GM18505 (cell line): ENCODE measurements at regions not wholly inside any gene's neighbourhood (a gene's known extent, or its start where the extent isn't known, plus 50 kb on each side); places are given as distances from the start of the nearest gene placed in this dataset.

ENCODE experiments used
- ATAC-seq: cut with Tn5 transposase; IDR thresholded peaks from one replicate; pipeline ENCODE4 v1.9.1; 2021; ENCODE audit not compliant: unreplicated experiment
- POLR2A ChIP-seq: IDR thresholded peaks from 4 replicates; pipeline ENCODE4 v1.6.1; 2011; ENCODE audit warnings: borderline replicate concordance; ENCODE audit not compliant: insufficient read depth, insufficient read length; ENCODE audit errors: extremely low read depth

DNA sequence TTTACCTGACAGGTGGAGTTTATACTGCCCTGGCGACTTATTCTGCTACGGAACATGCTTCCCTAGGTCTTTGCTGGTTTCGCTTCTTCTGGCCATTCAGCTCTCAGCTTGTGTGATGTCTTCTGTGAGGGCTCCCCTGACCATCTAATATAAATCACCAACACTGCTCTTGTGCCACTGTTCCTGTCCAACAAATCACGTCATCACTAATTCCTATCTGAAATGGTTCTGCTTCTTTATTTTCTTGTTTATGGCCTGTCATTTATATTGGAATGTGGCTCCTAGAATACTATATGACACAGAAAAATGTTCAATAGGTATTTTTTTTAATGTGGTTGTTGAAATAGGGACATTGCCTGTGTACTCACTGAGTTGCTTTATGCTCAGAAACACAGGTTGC lies 171.5 kb downstream of the CD8B2 start:
- no peak for ATAC-seq
- TF ChIP-seq POLR2A: no peak

DNA sequence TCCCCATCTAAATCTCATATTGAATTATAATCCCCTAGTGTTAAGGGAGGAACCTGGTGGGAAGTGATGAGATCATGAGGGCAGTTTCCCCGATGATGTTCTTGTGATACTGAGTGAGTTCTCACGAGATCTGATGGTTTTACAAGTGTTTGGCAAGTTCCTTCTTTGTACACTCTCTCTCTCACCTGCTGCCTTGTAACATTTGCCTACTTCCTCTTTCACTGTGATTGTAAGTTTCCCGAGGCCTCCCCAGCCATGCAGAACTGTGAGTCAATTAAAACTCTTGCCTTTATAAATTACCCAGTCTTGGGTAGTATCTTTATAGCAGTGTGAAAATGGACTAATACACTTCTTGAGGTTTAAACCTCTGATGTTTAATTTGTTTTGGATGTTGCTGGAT lies 177.5 kb downstream of the CD8B2 start:
- no peak for TF ChIP-seq POLR2A
- ATAC-seq: peak; percentile 98

DNA sequence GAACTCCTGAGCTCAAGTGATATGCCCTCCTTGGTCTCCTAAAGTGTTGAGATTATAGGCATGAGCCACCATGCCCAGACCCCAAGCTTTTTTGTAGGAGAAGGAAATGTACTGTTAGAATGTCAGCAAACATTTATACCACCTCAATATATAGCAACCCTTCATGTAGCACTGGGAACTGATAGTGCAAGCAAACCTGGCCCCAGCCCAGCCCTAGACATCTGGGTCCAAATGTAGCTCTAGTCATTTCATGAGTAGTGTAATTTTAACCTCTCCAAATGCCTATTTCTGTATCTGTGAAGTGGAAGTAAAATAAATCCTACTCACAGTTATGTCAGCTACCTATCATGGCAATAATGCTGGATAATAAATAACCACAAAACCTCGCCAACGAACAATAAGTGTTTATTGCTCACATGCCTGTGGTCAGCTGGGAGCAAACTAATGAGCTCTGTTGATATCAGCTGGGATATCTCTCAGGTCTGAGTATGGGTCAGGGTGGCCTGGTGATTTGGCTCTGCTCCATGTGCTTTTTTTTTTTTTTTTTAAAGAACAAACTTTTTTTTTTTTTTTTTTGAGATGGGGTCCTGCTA lies 180.4 kb downstream of the CD8B2 start:
- TF ChIP-seq POLR2A: no peak
- no peak for ATAC-seq

DNA sequence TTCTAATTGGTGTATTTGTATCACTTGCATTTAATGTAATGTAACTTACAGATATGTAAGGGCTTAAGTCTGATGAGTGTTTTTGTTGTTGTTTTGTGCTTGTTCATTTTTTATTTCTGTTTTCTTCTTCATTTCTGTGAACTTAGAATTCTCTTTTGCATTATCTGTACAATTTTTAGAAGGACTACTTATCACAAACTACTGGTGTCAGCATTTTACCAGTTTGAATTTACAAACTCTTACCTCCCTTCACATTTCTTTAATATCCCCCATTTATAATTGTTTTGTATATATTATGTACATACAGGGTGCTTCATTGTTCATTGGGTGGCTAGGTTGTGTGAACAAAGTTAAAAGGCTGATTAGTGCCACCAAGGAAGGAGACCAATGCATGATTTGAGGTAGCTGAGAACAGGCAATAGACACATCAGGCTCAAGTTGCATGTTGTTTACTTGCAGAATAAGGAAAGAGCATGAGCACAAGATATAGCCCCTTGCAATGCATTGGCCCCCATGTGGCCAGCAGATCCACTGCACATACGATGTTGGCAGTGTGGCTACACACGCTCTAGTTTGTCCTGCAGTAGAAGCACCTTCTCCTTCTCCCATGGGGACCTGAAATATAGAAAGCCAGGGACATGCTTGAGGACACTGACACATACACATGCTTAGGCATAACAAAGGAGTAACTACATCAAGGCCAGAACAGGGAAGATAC lies 198.2 kb downstream of the CD8B2 start:
- no peak for ATAC-seq
- no peak for TF ChIP-seq POLR2A

DNA sequence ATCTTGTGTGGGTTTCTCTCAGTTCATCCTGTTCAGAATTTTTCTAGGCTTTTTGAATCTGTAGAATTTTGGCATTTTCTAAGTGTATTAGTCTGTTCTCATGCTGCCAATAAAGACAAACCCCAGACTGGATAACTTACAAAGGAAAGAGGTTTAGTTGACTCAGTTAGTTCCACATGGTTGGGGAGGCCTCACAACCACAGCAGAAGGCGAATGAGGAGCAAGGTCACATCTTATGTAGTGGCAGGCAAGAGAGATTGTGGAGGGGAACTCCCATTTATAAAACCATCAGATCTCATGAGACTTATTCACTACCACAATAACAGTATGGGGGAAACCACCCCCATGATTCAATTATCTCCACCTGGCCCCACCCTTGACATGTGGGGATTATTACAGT lies 199.2 kb downstream of the ST6GAL2 start:
- ATAC-seq: no peak
- TF ChIP-seq POLR2A: no peak

DNA sequence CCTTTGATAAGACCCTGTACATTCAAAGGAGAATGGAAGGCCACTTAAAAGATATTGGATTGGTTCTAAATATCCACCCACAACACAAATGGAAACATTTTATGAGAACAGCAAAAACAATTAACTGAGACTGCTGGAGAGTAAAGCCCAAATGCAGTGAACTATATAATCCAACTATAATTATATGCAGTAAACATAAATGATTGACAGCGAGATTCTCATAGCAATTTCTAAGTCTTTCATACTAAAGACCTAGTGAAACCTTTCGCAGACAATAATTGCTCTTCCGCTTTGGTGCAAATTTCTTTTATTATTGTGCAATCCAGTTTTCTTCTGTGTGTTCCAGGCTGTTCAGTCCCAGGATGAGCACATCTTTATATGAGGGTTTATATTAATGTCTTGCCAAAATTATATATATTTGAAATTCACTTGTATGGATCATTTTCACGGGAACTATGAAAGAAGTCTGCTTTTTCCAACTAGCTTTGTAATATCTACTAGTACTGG lies 190.9 kb downstream of the ST6GAL2 start:
- TF ChIP-seq POLR2A: no peak
- no peak for ATAC-seq

DNA sequence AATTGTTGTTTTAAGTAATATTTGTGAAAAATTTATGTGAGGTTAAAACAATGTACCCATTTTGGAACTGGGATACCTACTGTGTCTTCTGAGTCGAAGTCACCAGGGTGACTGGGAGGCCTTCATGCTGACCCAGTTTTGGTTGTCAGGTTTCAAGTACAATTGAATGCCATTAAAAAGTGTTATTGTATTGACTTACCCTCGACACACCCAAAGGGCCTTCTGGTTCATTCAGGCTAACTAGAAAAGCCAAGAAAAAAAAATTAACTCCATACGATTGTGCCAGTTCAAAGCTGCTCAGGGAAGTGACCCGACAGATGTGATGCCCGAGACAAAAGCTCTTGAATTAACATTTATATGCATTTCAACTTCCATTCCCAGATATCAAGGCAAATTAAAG lies 190.0 kb downstream of the ST6GAL2 start:
- no peak for ATAC-seq
- TF ChIP-seq POLR2A: no peak

DNA sequence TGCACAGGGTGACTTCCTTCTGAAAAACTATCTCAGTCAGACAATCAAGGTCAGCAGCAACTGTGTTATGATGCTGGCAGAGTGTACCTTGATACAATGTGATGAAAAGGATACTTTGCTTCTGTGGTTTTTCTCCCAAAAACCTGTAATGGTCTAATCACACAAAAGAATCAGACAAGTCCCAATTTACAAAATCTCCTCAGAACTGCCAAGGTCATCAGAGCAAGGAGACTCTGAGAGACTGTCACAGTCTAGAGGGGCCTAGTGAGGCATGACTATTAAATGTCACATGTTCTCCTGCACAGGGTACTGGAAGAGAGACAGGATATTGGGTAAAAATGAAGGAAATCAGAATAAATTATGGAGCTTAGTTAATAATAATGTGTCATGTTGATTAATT lies 185.4 kb downstream of the ST6GAL2 start:
- no peak for ATAC-seq
- TF ChIP-seq POLR2A: no peak

DNA sequence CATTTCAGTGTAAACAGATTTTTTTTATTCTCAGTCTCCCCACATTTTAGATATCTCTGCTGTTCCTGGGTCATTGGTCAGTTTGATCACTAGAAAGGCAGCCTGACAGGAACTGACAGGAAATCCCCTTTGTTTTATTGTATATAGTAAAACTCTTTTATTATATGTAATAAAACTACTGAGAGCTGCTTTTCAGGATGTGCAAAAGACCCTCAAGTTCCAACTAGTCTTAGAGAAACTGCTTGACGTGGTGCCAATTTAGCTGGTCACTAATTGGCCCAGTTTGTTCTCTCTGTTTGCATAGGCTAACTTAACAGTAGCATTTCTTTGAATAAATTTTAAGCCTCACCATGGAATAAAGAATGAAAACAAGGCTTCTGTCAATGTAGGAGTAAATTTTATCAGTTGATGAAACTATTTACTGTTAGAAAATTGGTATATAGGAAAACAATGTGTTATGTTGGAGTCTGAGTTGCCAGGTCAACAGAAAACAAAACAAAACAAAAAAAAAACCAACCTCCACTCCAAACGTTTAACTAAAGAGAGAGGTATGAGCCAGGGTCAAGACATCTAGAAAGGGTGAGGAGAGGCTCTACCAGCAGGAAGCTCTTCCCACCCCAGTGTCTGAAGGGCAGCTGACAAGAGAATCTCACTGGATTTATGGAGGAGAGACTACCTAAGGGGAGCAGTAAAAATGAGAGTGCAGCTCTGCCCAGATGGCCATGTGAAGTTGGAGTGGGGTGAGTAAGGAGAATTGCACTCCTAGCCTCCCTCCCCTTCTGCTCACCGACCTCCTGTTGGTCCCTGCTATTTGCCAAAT lies 184.6 kb downstream of the ST6GAL2 start:
- no peak for TF ChIP-seq POLR2A
- ATAC-seq: no peak

DNA sequence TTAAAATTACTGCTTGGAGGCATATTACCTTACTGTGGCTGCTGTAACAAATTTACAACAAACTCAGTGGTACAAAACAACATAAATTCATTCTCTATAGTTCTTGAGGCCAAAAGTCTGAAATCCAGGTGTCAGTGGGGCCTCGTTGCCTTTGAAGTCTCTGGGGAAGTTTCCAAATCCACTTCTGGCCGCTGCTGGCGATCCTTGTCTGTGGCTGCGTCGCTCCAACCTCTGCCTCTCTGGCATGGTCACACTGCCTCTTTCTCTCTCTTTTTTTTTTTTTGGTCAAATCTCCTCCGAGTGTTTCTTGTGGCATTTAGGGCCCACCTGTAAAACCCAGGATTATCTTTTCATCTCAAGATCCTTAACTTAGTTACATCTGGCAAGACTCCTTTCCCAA lies 182.8 kb downstream of the ST6GAL2 start:
- TF ChIP-seq POLR2A: no peak
- no peak for ATAC-seq

DNA sequence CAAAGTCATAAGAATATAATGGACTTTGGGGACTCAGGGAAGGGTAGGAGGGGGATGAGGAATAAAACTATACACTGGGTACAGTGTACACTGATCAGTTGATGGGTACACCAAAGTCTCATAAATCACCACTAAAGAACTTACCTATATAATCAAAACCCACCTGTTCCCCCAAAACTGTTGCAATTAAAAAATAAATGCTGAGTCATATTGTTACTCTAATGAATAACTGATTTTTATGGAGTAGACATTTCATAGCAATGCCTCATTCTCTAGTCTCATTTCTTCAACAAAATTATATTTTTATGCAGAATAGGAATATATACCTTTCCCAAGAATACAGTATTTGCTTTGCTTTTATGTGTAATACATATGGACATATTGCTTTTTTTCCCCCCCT lies 181.2 kb downstream of the ST6GAL2 start:
- ATAC-seq: no peak
- TF ChIP-seq POLR2A: no peak

DNA sequence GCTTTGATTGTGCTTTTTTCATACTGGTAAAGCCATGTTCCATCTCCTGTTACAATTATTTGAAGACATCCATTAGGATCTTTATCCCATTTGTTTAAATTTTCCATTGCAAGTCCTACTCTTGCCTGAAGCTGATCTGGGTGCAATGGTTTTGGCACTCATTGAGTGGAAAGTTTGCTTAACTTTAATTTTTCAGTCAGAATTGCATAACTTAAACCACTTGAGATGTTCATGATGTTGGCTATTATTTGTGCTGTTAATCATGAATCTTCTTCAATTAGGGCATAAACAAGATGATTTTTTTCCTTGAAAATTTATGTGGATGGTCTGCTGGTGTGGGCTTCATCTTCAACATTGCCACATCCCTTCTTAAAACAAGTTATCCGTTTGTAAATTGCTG lies 180.1 kb downstream of the ST6GAL2 start:
- TF ChIP-seq POLR2A: no peak
- no peak for ATAC-seq

DNA sequence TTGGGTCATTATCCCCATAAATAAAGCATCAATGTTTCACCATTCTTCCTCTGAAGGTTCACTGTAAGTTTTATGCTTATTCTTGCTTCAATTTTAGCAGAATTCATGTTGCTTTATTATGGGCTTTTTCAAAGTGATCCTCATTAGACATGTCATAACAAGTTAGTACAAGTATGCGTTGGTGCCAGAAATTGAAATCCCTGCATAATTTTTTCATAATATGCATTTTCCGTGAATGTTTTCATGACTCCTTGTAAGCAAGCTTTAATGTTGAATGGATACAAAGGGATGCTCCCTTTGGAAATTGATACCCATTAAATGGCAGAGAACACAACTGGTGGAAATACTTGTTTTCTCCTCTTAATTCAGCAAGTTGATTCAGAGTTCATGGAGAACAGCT lies 179.7 kb downstream of the ST6GAL2 start:
- TF ChIP-seq POLR2A: no peak
- ATAC-seq: no peak

DNA sequence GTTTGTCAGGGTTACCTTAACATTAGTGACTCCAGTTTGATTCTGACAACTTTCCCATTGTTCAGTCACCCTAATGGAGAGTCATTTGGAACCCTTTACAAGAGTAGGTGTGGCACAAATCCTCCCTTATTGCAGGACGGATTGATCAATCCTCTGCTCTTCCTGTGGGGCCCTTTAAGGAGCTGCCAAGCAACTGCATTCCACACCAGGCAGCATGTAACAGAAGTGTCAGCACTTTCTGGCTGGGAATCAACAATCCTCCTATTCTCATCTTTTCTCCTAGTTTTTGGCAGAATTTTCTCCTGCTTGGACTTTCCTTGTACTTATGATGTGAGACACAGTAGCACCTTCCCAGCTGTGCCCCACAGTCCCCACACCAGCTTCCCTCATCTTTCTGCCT lies 177.8 kb downstream of the ST6GAL2 start:
- no peak for ATAC-seq
- TF ChIP-seq POLR2A: no peak

DNA sequence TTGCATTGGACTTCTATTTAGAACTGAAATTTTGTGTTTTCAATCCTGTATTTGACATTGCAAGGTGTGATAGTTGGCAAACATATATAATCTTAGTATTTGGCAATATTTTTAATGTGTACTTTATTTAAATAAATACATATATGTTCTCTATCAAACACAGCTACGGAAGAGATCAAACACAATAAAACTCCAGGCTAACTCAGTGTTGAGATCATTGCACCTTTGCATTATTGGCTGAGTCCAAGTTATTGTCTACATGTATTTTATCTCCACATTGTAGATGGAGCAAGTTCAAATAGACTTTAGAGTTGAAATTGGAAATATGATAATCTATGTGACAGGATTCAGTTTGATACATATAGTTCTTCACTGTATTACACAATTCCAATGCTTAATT lies 176.7 kb downstream of the ST6GAL2 start:
- no peak for TF ChIP-seq POLR2A
- ATAC-seq: no peak

DNA sequence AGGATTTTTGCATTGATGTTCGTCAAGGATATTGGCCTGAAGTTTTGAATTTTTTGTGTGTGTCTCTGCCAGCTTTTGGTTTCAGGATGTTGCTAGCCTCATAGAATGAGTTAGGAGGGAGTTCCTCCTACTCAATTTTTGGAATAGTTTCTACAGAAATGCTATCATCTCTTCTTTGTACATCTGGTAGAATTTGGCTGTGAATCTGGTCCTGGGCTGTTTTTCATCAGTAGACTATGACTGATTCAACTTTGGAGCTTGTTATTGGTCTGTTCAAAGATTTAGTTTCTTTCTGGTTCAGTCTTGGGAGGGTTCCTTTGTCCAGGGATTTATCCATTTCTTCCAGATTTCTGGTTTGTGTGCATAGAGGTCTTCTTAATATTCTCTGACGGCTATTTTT lies 166.7 kb downstream of the ST6GAL2 start:
- no peak for TF ChIP-seq POLR2A
- ATAC-seq: no peak
